ENCODE measurements at regions not wholly inside any gene's neighbourhood (a gene's known extent, or its start where the extent isn't known, plus 50 kb on each side); places are given as distances from the start of the nearest gene placed in this dataset.

DNA sequence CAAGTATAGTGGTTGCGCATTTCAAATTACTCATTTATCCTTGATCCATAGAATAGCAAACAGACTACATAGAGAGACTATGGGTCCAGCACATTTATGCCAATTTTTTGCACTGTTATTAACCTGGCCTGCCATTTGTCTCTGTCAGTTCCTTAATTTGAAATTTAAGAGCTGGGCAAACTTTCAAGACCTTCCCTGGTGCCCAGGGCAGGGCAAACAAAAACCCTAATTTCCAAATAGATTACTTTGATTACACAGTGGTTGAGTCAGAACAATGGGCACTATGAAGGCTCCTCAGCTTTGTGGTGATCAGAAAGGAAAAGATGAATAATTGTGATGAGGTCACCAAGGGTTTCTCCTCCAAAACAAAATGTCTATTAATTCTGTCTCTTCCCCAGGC lies 80.6 kb downstream of the TNFSF18 start:
- no peak for DNase-seq (ENCODE audit: low read depth)
- TF ChIP-seq, protein P1, sequence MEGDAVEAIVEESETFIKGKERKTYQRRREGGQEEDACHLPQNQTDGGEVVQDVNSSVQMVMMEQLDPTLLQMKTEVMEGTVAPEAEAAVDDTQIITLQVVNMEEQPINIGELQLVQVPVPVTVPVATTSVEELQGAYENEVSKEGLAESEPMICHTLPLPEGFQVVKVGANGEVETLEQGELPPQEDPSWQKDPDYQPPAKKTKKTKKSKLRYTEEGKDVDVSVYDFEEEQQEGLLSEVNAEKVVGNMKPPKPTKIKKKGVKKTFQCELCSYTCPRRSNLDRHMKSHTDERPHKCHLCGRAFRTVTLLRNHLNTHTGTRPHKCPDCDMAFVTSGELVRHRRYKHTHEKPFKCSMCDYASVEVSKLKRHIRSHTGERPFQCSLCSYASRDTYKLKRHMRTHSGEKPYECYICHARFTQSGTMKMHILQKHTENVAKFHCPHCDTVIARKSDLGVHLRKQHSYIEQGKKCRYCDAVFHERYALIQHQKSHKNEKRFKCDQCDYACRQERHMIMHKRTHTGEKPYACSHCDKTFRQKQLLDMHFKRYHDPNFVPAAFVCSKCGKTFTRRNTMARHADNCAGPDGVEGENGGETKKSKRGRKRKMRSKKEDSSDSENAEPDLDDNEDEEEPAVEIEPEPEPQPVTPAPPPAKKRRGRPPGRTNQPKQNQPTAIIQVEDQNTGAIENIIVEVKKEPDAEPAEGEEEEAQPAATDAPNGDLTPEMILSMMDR (IDR thresholded peaks at IDR 0.05; ENCODE audit: control insufficient read depth, insufficient read depth, low read depth, low read length, missing control alignments): no peak
- no peak overlapping the region for H3K4me3 ChIP-seq (ENCODE audit: control insufficient read depth, low read depth, low read length)

DNA sequence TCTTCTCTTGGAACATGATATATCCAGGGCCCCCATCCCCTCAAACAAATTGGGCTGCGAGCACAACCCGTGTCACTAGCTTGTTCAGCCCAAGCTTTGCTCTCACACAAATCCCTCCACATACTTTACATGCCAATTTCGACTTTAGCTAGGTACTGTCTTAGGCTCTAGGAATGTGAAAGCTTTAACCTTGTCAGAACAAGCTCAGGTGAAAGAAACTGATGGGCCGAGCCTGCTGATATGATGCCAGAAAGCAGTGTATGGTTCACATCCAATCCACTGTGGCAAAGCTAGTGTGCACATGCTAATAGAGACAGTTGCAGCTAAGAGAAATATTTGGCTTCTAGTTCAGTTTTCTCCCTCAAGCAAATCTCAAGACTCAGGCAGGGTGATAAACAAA lies 79.5 kb downstream of the TNFSF18 start:
- H3K4me3 ChIP-seq (ENCODE audit: control insufficient read depth, low read depth, low read length): no peak overlapping the region
- no peak for DNase-seq (ENCODE audit: low read depth)
- TF ChIP-seq, protein P1 (IDR thresholded peaks at IDR 0.05; ENCODE audit: control insufficient read depth, insufficient read depth, low read depth, low read length, missing control alignments): no peak

DNA sequence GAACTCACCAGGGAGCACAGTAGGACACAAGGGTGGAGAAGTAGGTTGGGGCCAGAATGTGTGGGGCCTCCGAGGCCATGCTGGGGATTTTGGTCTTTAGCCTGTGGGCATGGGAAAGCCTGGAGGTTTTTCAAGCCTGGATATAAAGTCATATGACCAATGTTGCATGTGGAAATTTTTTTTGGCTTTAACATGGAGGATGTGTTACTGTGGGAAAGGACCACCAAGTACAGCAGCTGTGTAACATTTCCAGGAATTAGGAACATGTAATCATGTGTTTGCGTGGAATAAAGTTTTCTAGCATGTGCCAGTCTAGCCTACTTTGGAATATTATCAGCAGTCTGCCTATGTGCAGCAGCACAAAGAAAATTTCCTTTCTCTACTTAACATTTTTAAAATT lies 78.5 kb downstream of the TNFSF18 start:
- TF ChIP-seq, protein P1 (IDR thresholded peaks at IDR 0.05; ENCODE audit: control insufficient read depth, insufficient read depth, low read depth, low read length, missing control alignments): no peak
- DNase-seq (ENCODE audit: low read depth): no peak

DNA sequence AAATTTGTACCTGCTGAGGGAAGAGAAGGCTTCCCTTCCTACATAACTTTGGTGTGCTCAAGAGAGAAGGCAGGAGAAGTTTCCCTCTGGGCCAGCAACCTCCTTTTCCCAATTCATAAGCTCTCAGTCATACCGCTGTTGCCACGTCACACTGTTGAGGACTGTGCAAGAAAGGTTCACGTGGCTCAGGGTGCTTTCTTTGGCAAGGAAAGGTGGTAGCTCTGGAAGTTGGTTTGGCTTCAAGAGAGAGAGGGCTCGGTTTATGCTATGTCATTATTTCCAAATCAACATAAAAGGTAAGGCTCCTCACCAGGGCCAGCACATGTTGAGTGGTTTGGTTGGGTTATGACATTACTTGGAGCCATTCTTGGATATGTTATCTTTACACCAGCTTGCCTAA lies 77.3 kb downstream of the TNFSF18 start:
- DNase-seq (ENCODE audit: low read depth): no peak
- H3K4me3 ChIP-seq (ENCODE audit: control insufficient read depth, low read depth, low read length): no peak overlapping the region
- TF ChIP-seq, protein P1 (IDR thresholded peaks at IDR 0.05; ENCODE audit: control insufficient read depth, insufficient read depth, low read depth, low read length, missing control alignments): no peak

More for the DNA sequence above, 78.5 kb downstream of the TNFSF18 start:
- H3K4me3 ChIP-seq (ENCODE audit: control insufficient read depth, low read depth, low read length): no peak overlapping the region

DNA sequence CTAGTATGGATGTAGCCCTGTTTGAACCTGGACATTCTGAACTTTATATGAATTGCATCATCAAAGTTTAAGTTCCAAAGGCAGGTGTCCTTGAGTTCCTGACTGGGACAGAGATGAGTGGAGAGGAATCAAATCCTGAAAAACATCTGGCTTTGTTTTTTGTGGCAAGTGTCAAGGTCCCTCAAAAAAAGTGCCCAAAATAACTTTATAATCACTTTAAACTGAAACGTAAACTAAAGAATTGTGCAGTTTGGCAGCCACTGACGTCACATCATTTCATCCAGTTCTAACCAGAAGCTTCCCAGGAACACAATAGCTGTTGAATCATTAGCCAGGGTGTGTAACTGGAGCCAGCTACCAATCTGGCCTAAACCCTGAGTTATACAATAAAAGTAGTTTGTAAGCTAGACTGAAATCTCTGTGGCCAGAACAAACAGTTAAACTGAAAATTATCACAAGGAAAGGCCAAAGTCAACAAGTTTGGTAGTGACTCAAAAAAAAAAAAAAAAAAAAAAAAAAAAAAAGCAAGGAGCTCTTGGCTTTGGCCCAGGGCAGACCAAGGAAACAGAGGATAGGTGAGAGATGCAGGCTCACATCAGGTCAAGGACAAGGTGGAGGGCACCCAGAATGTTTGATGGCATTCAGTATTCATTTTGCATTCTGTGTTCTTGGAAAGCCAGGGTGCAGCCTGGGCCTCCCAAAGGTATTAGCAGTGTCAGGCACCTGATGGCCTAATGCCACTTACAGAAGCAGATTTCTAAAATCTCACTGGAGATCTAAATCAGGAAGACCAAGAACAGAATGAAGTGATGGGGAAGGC lies 74.3 kb downstream of the TNFSF18 start:
- H3K4me3 ChIP-seq (ENCODE audit: control insufficient read depth, low read depth, low read length): no peak overlapping the region
- TF ChIP-seq, protein P1 (IDR thresholded peaks at IDR 0.05; ENCODE audit: control insufficient read depth, insufficient read depth, low read depth, low read length, missing control alignments): no peak
- DNase-seq (ENCODE audit: low read depth): peak; percentile 91

DNA sequence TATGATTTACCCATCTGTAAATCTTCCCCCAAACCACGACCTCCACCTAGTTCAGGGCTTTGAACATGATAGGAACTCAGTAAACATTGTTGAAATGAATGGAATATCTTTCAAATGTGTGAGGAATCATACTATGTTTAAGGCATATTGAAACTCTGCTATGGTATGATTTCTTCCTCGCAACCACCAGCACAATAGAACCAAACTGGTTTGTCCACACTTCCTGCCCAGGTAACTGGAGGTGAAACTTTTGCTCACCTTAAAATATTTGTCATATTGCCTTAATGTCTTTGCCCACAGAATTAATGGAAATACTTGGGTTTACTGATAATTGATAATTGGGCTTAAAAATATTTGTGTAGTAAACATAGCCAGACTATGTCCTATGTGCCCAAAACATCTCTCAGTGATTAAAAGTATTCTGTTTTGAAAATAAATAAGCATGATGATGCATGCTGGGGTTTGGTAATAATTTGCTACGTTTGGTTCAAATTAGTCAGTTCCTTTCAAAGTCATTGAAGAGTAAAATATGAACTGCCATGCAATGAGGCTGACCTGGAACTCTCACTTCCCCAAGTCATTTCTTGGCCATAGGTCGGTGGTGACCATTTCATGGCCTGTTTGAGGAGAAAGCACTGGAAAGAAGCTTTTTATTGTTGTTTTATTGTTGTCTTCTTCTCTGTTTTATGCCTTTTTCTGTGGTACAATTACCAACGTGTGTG lies 73.3 kb downstream of the TNFSF18 start:
- no peak overlapping the region for H3K4me3 ChIP-seq (ENCODE audit: control insufficient read depth, low read depth, low read length)
- TF ChIP-seq, protein P1 (IDR thresholded peaks at IDR 0.05; ENCODE audit: control insufficient read depth, insufficient read depth, low read depth, low read length, missing control alignments): no peak
- no peak for DNase-seq (ENCODE audit: low read depth)
